Liver (tissue), 7 donors: ENCODE measurements at regions not wholly inside any gene's neighbourhood (a gene's known extent, or its start where the extent isn't known, plus 50 kb on each side); places are given as distances from the start of the nearest gene placed in this dataset.

Experiments used
- DNase-seq: peaks from one replicate; pipeline ENCODE4 v3.0.0-alpha.2; 2017; ENCODE audit warnings: low spot score
- H3K27ac ChIP-seq, 2 donors: one replicate each; pipeline ENCODE4 v1.7.0; 2013; ENCODE audit warnings: inconsistent platforms in 2 of 2, low read length in 2 of 2, control low read depth in 1 of 2, low read depth in 1 of 2, mild to moderate bottlenecking in 1 of 2
- H3K27me3 ChIP-seq, 4 donors: one replicate each; pipeline versions ENCODE4 v1.6.1 to v1.7.0; 2013; ENCODE audit warnings: low read length in 3 of 4, inconsistent platforms in 1 of 4, mild to moderate bottlenecking in 1 of 4, moderate library complexity in 1 of 4; ENCODE audit not compliant: control insufficient read depth in 4 of 4, insufficient read depth in 4 of 4
- H3K36me3 ChIP-seq, 4 donors: one replicate each; pipeline versions ENCODE4 v1.6.1 to v1.7.0; 2013; ENCODE audit warnings: low read length in 3 of 4, mild to moderate bottlenecking in 3 of 4, low read depth in 1 of 4, moderate library complexity in 1 of 4; ENCODE audit not compliant: control insufficient read depth in 4 of 4, insufficient read depth in 3 of 4
- H3K4me1 ChIP-seq, 4 donors: one replicate each; pipeline versions ENCODE4 v1.6.1 to v1.7.0; 2013; ENCODE audit warnings: low read length in 3 of 4, mild to moderate bottlenecking in 3 of 4, moderate library complexity in 1 of 4; ENCODE audit not compliant: control insufficient read depth in 4 of 4, insufficient read depth in 4 of 4
- H3K4me3 ChIP-seq, 3 donors: one replicate each; pipeline versions ENCODE4 v1.6.1 to v1.7.0; 2013; ENCODE audit warnings: low read length in 3 of 3, control low read depth in 1 of 3, low read depth in 1 of 3, mild to moderate bottlenecking in 1 of 3
- H3K9ac ChIP-seq, 2 donors: one replicate each; pipeline ENCODE4 v1.7.0; 2013; ENCODE audit warnings: low read length in 2 of 2, mild to moderate bottlenecking in 2 of 2, moderate library complexity in 2 of 2, control low read depth in 1 of 2, low read depth in 1 of 2
- H3K9me3 ChIP-seq, 4 donors: one replicate each; pipeline versions ENCODE4 v1.6.1 to v1.7.0; 2013; ENCODE audit warnings: low read length in 3 of 4; ENCODE audit not compliant: control insufficient read depth in 4 of 4
- ATF3 ChIP-seq: IDR thresholded peaks from 2 replicates; pipeline ENCODE4 v1.6.1; 2016; ENCODE audit warnings: antibody characterized with exemption
- EGR1 ChIP-seq, 2 donors: IDR thresholded peaks; 2 replicates each; pipeline ENCODE4 v1.6.1; 2016 to 2018; ENCODE audit warnings: antibody characterized with exemption in 2 of 2, low read depth in 2 of 2
- FOXA1 ChIP-seq: IDR thresholded peaks from 2 replicates; pipeline ENCODE4 v1.6.1; 2016; ENCODE audit warnings: antibody characterized with exemption
- FOXA2 ChIP-seq: IDR thresholded peaks from 2 replicates; pipeline ENCODE4 v1.6.1; 2016; ENCODE audit warnings: antibody characterized with exemption
- GABPA ChIP-seq, 2 donors: IDR thresholded peaks in 1 of 2; conservative IDR thresholded peaks in 1 of 2; 2 replicates each; pipeline ENCODE4 v1.6.1; 2016; ENCODE audit warnings: antibody characterized with exemption in 2 of 2, mild to moderate bottlenecking in 1 of 2, moderate library complexity in 1 of 2
- HNF4A ChIP-seq, 2 donors: conservative IDR thresholded peaks; 2 replicates each; pipeline ENCODE4 v1.6.1; 2016; ENCODE audit warnings: antibody characterized with exemption in 2 of 2, mild to moderate bottlenecking in 2 of 2
- JUND ChIP-seq, 2 donors: IDR thresholded peaks; 2 replicates each; pipeline ENCODE4 v1.6.1; 2016; ENCODE audit warnings: antibody characterized with exemption in 2 of 2
- MAX ChIP-seq: IDR thresholded peaks from 2 replicates; pipeline ENCODE4 v1.6.1; 2016; ENCODE audit warnings: antibody characterized with exemption
- NR2F2 ChIP-seq: IDR thresholded peaks from 2 replicates; pipeline ENCODE4 v1.6.1; 2016; ENCODE audit warnings: antibody characterized with exemption
- RAD21 ChIP-seq, 2 donors: IDR thresholded peaks; 2 replicates each; pipeline ENCODE4 v1.6.1; 2016; ENCODE audit warnings: antibody characterized with exemption in 2 of 2, mild to moderate bottlenecking in 2 of 2
- RXRA ChIP-seq, 2 donors: IDR thresholded peaks; 2 replicates each; pipeline ENCODE4 v1.6.1; 2017 to 2018; ENCODE audit warnings: antibody characterized with exemption in 2 of 2, mild to moderate bottlenecking in 1 of 2
- SP1 ChIP-seq: IDR thresholded peaks from 2 replicates; pipeline ENCODE4 v1.6.1; 2018; ENCODE audit warnings: antibody characterized with exemption, mild to moderate bottlenecking
- TAF1 ChIP-seq: conservative IDR thresholded peaks from 2 replicates; pipeline ENCODE4 v1.6.1; 2016; ENCODE audit warnings: antibody characterized with exemption, mild to moderate bottlenecking
- YY1 ChIP-seq: IDR thresholded peaks from 2 replicates; pipeline ENCODE4 v1.6.1; 2016; ENCODE audit warnings: antibody characterized with exemption, mild to moderate bottlenecking
- ZBTB33 ChIP-seq: IDR thresholded peaks from 2 replicates; pipeline ENCODE4 v1.6.1; 2016; ENCODE audit warnings: antibody characterized with exemption
- WGBS: extraction: QIAGEN DNeasy Blood & Tissue Kit; methylation state at CpG from one replicate; pipeline ENCODE4 v1.1.7; 2013; 5-methylcytosine and 5-hydroxymethylcytosine counted together
- TF ChIP-seq, protein P1 (sequence below): IDR thresholded peaks from 2 replicates; pipeline ENCODE4 v1.6.1; 2016; ENCODE audit warnings: antibody characterized with exemption, mild to moderate bottlenecking
- donor health status: healthy.
- donor health status: healthy.
- donor health status: healthy.
- donor health status: healthy.

DNA sequence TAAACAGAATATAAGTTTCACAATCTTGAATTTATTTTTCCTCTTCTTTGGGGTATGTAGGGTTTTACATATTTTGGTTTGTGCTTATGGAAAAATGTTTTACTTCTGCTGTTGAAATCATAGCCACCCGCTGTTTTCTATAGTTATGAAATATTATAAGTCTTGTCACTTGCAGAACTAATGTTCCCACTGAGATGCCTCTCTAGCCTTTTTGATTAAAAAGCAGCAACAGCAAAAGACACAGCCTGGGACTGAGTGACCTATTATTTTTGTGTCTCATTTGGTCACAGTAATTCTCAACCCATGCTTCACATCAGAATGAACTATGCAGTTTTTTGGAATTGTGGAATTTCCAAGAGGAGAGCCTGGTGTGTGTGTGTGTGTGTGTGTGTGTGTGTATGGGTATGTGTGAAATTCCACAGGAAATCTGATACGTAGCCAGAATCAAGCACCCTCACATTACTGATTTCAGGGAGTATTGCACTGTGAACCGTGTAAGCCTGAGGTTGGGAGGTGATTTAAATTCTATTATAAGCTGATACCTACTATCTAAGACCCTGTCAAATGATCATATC is 55.7 kb upstream of the FRMD6 start (continued):
- no peak for TF ChIP-seq ZBTB33
- TF ChIP-seq GABPA (IDR thresholded peaks at IDR 0.05 in 1 of 2, conservative IDR thresholded peaks at IDR 0.05 in 1 of 2), result no peak
- no peak for TF ChIP-seq SP1
- TF ChIP-seq ATF3, result no peak
- TF ChIP-seq FOXA1, result no peak
- TF ChIP-seq TAF1, result no peak
- no peak for TF ChIP-seq NR2F2
- no peak for TF ChIP-seq YY1
- TF ChIP-seq JUND (IDR thresholded peaks at IDR 0.05), result no peak
- TF ChIP-seq RXRA (IDR thresholded peaks at IDR 0.05), result no peak
- no peak for TF ChIP-seq HNF4A (conservative IDR thresholded peaks at IDR 0.05)
- no peak for TF ChIP-seq EGR1 (IDR thresholded peaks at IDR 0.05; ENCODE audit: low read depth in 2 of 2)

- WGBS, result 97% methylated on average over 6 of the region's 6 CpGs
Observed at GRCh38 chr14:51596488-51597117, 55.1 kb upstream of the FRMD6 start.

More at GRCh38 chr14:51596488-51597117, 55.1 kb upstream of the FRMD6 start:
- no peak for DNase-seq
- TF ChIP-seq MAX, result no peak
- no peak for TF ChIP-seq NR2F2
- no peak for TF ChIP-seq EGR1 (IDR thresholded peaks at IDR 0.05; ENCODE audit: low read depth in 2 of 2)
- no peak for TF ChIP-seq GABPA (IDR thresholded peaks at IDR 0.05 in 1 of 2, conservative IDR thresholded peaks at IDR 0.05 in 1 of 2)
- TF ChIP-seq SP1, result no peak
- no peak for TF ChIP-seq FOXA2
- no peak for TF ChIP-seq RAD21 (IDR thresholded peaks at IDR 0.05)
- no peak for TF ChIP-seq HNF4A (conservative IDR thresholded peaks at IDR 0.05)
- TF ChIP-seq TAF1, result no peak
- TF ChIP-seq, protein P1, sequence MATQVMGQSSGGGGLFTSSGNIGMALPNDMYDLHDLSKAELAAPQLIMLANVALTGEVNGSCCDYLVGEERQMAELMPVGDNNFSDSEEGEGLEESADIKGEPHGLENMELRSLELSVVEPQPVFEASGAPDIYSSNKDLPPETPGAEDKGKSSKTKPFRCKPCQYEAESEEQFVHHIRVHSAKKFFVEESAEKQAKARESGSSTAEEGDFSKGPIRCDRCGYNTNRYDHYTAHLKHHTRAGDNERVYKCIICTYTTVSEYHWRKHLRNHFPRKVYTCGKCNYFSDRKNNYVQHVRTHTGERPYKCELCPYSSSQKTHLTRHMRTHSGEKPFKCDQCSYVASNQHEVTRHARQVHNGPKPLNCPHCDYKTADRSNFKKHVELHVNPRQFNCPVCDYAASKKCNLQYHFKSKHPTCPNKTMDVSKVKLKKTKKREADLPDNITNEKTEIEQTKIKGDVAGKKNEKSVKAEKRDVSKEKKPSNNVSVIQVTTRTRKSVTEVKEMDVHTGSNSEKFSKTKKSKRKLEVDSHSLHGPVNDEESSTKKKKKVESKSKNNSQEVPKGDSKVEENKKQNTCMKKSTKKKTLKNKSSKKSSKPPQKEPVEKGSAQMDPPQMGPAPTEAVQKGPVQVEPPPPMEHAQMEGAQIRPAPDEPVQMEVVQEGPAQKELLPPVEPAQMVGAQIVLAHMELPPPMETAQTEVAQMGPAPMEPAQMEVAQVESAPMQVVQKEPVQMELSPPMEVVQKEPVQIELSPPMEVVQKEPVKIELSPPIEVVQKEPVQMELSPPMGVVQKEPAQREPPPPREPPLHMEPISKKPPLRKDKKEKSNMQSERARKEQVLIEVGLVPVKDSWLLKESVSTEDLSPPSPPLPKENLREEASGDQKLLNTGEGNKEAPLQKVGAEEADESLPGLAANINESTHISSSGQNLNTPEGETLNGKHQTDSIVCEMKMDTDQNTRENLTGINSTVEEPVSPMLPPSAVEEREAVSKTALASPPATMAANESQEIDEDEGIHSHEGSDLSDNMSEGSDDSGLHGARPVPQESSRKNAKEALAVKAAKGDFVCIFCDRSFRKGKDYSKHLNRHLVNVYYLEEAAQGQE, result no peak
- Histone ChIP-seq H3K27me3 (no peaks in the 10 kb centered on the region), H3K4me1 (peaks cover 0 to 2% (median 0%) of the 10 kb centered on the region in 4 donors), H3K4me3 (no peak overlapping the region), H3K36me3 (no peaks in the 10 kb centered on the region), H3K27ac (no peak overlapping the region), H3K9me3 (no peaks in the 10 kb centered on the region), H3K9ac (no peak overlapping the region)
